A673 (cell line): ENCODE measurements at regions not wholly inside any gene's neighbourhood (a gene's known extent, or its start where the extent isn't known, plus 50 kb on each side); places are given as distances from the start of the nearest gene placed in this dataset.

Source experiments
- EZH2 ChIP-seq: fragments of 200-600 bp; sonication (generic); IDR thresholded peaks from 2 replicates; pipeline ENCODE4 v1.6.1; 2017; ENCODE audit warnings: borderline replicate concordance, low read depth, mild to moderate bottlenecking, mixed read lengths, antibody characterized with exemption, low read length; ENCODE audit not compliant: poor library complexity, severe bottlenecking
- TF ChIP-seq, protein P1 (sequence below): fragments of 300-800, 200-600 bp; sonication (generic); conservative IDR thresholded peaks from 2 replicates; pipeline ENCODE4 v1.5.1; 2017; ENCODE audit warnings: low read depth, mild to moderate bottlenecking, antibody characterized with exemption, low read length, moderate library complexity, mixed read lengths

- TF ChIP-seq EZH2: no peak
- TF ChIP-seq, protein P1, sequence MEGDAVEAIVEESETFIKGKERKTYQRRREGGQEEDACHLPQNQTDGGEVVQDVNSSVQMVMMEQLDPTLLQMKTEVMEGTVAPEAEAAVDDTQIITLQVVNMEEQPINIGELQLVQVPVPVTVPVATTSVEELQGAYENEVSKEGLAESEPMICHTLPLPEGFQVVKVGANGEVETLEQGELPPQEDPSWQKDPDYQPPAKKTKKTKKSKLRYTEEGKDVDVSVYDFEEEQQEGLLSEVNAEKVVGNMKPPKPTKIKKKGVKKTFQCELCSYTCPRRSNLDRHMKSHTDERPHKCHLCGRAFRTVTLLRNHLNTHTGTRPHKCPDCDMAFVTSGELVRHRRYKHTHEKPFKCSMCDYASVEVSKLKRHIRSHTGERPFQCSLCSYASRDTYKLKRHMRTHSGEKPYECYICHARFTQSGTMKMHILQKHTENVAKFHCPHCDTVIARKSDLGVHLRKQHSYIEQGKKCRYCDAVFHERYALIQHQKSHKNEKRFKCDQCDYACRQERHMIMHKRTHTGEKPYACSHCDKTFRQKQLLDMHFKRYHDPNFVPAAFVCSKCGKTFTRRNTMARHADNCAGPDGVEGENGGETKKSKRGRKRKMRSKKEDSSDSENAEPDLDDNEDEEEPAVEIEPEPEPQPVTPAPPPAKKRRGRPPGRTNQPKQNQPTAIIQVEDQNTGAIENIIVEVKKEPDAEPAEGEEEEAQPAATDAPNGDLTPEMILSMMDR: no peak
These were observed 55.1 kb upstream of the XPA start for GRCh38 chr9:97752274-97752673.
